ENCODE measurements at regions not wholly inside any gene's neighbourhood (a gene's known extent, or its start where the extent isn't known, plus 50 kb on each side); places are given as distances from the start of the nearest gene placed in this dataset.
"Not testable (repeated sequence)": the region's sequence is repeated elsewhere in the genome, so short reads cannot be mapped to it uniquely, and the experiment has no call there.

DNA sequence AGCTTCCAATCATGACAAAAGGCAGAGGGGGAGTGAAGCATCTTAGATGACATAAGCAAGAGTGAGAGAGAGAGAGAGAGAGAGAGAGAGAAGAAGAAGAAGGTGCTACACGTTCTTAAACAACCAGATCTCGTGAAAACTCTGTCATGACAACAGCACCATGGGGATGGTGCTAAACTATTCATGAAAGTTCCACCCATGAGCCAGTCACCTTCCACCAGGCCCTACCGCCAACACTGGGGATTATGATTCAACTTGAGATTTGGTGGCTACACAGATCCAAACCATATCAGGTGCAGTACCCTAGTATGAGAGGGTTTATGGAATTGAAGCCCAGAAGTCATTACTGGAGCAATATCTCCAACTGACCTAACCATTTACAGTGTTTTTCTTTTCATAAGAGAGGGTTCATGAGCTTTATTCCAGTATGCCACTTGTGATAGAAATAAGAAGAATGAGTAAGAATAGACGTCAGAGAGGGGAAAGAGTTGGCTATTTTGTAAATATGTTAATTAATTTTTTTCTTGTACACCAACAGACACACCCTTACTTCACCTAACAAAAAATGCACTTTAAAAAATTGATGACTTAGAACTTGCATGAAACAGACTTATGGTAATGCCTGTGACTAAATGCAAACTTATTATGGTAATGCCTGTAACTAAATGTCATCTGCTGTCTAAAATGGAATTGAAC, 680.4 kb upstream of the ITGA1 start:
- no peak overlapping the region for H3K27ac ChIP-seq
- TF ChIP-seq, protein P1, sequence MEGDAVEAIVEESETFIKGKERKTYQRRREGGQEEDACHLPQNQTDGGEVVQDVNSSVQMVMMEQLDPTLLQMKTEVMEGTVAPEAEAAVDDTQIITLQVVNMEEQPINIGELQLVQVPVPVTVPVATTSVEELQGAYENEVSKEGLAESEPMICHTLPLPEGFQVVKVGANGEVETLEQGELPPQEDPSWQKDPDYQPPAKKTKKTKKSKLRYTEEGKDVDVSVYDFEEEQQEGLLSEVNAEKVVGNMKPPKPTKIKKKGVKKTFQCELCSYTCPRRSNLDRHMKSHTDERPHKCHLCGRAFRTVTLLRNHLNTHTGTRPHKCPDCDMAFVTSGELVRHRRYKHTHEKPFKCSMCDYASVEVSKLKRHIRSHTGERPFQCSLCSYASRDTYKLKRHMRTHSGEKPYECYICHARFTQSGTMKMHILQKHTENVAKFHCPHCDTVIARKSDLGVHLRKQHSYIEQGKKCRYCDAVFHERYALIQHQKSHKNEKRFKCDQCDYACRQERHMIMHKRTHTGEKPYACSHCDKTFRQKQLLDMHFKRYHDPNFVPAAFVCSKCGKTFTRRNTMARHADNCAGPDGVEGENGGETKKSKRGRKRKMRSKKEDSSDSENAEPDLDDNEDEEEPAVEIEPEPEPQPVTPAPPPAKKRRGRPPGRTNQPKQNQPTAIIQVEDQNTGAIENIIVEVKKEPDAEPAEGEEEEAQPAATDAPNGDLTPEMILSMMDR (conservative IDR thresholded peaks at IDR 0.05) = no peak

DNA sequence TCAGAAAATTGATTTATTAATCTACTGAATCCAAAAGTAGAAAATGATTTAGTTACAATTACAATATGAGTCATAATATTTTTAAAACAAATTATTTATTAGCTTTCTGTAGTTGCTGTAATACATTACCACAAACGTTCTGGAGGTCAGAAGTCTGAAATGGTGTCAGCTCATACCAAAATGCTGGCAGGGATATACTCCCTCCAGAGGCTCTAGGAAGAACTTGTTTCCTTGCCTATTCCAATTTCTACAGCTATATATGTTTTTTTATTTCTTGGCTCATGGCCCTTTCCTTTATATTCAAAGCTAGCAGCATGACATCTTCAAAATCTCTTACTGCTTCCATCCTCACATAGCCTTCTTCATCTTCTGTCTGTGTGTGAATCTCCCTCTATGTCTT, 667.9 kb upstream of the ITGA1 start:
- no peak overlapping the region for H3K27ac ChIP-seq
- TF ChIP-seq, protein P1 (conservative IDR thresholded peaks at IDR 0.05) = peak; percentile 39
- no peak for TF ChIP-seq ZFX (IDR thresholded peaks at IDR 0.05)

DNA sequence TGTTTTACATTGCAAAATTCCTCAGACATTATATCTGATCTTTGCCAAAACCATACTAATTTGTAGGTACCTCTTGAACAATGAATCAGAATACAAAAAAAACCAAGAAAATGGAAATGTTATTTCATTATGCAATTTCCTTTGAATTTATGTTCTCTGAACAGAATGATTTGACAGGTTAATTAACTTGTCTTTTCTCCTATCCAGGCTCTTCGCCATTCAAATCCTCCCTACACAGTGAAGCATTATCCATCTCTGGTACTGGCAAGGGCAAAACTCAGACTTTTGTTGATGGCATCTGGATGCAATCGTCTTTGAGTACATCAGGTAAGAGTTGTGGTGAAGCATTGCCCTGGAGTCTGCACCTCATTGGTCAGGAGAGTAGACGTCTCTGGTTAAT, 655.7 kb upstream of the ITGA1 start:
- no peak for TF ChIP-seq ZFX (IDR thresholded peaks at IDR 0.05)
- TF ChIP-seq, protein P1 (conservative IDR thresholded peaks at IDR 0.05) = no peak

DNA sequence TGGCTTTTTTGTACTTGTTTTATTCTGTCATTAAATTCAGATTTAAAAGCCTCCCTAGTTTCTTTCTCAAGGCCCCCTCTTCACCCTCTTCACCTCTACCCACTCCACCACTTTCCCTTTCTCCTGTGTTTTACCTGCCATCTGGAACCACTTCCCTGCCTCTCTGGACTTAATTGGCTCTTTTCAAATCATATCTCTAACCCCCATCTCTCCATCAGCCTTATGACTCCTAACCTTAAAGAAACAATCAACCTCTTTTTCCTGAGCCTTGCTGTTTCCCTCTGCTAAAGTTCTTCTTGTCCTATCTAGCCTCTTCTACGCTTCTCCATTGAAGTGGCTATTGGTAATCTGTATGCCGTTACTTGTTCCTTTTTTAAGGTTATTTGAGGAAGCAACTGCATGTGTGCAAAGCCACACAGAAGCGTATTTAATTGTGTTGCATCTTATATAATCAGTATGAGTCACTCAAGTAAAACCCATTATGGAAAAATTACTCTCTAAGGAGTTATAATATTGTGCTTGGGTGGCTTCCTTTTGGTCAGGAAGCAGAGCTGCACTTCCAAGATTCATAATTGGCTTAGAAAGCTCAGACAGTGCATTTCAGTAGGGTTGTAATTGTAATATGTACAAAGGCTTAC, 653.6 kb upstream of the ITGA1 start:
- TF ChIP-seq ZFX (IDR thresholded peaks at IDR 0.05) = no peak
- TF ChIP-seq, protein P1 (conservative IDR thresholded peaks at IDR 0.05) = no peak
- H3K27ac ChIP-seq = no peak overlapping the region

More for the DNA sequence above, 655.7 kb upstream of the ITGA1 start:
- H3K27ac ChIP-seq = no peak overlapping the region

DNA sequence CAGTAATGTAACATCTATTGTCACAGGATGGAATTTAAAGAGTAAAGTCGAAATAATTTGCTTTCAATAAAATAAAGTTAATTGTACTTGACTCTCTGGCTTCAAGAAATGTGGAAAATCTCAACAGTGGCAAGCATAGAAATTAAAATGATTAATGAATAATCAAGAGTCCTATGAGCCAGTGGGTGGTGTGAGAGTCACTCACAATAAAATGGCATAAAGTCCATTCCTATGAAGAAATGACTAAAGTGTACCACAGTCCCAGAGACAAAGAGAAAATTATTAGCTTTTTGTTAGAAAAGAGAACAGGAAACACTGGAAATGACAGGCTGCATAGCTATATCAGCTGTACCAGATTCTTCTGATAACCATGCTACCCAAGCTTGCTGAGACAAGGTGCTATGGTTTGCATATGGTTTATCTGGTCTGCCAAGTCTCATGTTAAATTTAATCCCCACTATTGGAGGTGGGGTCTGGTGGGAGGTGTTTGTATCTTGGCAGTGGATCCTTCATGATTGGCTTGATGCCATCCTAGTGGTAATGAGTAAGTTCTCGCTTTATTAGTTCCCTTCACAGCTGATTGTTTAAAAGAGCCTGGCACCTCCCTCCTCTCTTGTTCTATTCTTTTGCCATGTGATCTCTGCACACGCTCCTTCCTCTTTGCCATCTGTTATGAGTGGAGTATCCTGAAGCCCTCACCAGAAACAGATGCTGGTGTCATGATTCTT, 647.7 kb upstream of the ITGA1 start:
- H3K27ac ChIP-seq = no peak overlapping the region

DNA sequence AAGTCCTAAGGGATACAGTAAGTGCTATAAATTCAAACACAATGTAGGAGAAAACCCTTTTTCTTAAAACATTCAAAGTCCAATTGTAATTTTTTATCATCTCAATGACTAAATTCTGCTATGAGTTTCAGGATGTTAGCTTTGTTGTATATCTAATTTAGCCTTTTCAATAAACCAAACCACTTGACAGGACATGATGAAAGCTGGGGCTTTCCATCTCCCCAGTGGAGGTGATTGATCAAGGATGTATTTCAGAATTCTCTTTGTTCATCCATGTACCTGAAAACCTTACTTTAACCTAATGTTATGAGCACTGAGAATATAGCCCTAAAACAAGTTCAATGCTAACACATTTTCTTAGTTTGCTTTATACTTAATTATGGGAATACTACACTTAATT, 639.0 kb upstream of the ITGA1 start:
- no peak for TF ChIP-seq ZFX (IDR thresholded peaks at IDR 0.05)
- TF ChIP-seq, protein P1 (conservative IDR thresholded peaks at IDR 0.05) = no peak

More for the DNA sequence above, 647.7 kb upstream of the ITGA1 start:
- TF ChIP-seq ZFX (IDR thresholded peaks at IDR 0.05) = no peak
- TF ChIP-seq, protein P1 (conservative IDR thresholded peaks at IDR 0.05) = no peak

DNA sequence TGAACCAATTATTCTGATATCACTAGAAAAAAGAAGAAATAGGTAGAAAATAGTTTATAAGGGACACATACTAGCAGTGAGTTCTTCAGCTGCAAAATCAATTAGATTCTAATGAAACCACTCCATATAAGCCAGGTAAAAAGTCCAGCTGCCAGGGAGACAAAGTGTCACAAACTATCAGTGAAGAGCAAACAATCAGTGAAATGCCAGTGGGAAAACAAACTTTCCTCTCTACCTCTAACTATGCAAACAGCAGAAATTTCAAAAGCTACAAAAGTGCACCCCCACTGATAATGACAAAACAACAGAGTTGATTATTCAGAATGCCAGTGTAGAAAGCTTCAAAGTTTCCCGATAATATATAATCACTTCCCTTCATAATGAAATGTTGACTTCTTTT, 637.2 kb upstream of the ITGA1 start:
- TF ChIP-seq ZFX (IDR thresholded peaks at IDR 0.05) = no peak
- TF ChIP-seq, protein P1 (conservative IDR thresholded peaks at IDR 0.05) = no peak
- H3K27ac ChIP-seq = no peak overlapping the region

More for the DNA sequence above, 639.0 kb upstream of the ITGA1 start:
- H3K27ac ChIP-seq = no peak overlapping the region

DNA sequence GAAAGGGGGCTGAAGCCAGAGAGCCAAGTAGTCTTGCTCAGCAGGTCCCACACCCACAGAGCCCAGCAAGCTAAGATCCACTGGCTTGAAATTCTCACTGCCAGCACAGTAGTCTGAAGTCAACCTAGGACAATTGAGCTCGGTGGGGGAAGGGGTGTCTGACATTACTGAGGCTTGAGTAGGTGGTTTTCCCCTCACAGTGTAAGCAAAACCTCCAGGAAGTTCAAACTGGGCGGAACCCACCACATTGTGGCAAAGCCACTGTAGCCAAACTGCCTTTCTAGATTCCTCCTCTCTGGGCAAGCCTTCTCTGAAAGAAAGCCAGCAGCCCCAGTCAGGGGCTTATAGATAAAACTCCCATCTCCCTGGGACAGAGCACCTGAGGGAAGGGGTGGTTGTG, 630.9 kb upstream of the ITGA1 start:
- H3K27ac ChIP-seq = not testable (repeated sequence)

DNA sequence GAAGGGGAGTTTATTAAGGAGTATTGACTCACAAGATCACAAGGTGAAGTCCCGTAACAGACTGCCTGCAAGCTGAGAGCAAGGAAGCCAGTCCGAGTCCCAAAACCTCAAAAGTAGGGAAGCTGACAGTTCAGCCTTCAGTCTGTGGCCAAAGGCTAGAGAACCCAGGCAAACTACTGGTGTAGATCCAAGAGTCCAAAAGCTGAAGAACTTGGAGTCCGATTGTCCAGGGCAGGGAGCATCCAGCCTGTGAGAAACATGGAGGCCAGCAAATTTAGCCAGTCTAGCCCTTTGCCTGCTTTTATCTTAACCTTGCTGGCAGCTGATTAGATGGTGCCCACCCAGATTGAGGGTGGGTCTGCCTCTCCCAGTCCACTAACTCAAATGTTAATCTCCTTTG, 621.9 kb upstream of the ITGA1 start:
- not testable (repeated sequence) for H3K27ac ChIP-seq

Measured in C4-2B (cell line).